HG03175 (cell line): ENCODE measurements at regions not wholly inside any gene's neighbourhood (a gene's known extent, or its start where the extent isn't known, plus 50 kb on each side); places are given as distances from the start of the nearest gene placed in this dataset.

Experiments
- ATAC-seq: cut with Tn5 transposase; IDR thresholded peaks from one replicate; pipeline ENCODE4 v1.9.1; 2021; ENCODE audit warnings: mild to moderate bottlenecking, moderate library complexity; ENCODE audit not compliant: unreplicated experiment

- no peak for ATAC-seq
Observed at GRCh38 chr15:35596285-35596684, 50.3 kb upstream of the DPH6 start.

- ATAC-seq = no peak
Observed at GRCh38 chr15:35602836-35603235, 56.9 kb upstream of the DPH6 start.

- no peak for ATAC-seq
Observed at GRCh38 chr15:35603301-35603700, 57.3 kb upstream of the DPH6 start.

GRCh38 chr15:35603856-35604255 lies 57.9 kb upstream of the DPH6 start:
- ATAC-seq = no peak

- ATAC-seq = no peak
Observed at GRCh38 chr15:35605764-35606449, 59.9 kb upstream of the DPH6 start.

- no peak for ATAC-seq
Observed at GRCh38 chr15:35606450-35606779, 60.5 kb upstream of the DPH6 start.

GRCh38 chr15:35616498-35617271 lies 70.7 kb upstream of the DPH6 start:
- peak; percentile 57 for ATAC-seq

GRCh38 chr15:35618260-35619188 lies 72.6 kb upstream of the DPH6 start:
- ATAC-seq = no peak

GRCh38 chr15:35622641-35623340 lies 76.8 kb upstream of the DPH6 start:
- no peak for ATAC-seq

GRCh38 chr15:35624881-35625280 lies 78.9 kb upstream of the DPH6 start:
- no peak for ATAC-seq

- no peak for ATAC-seq
Observed at GRCh38 chr15:35626571-35627318, 80.8 kb upstream of the DPH6 start.

GRCh38 chr15:35627696-35628095 lies 81.7 kb upstream of the DPH6 start:
- ATAC-seq = no peak

GRCh38 chr15:35629766-35630165 lies 83.8 kb upstream of the DPH6 start:
- ATAC-seq = no peak

- no peak for ATAC-seq
Observed at GRCh38 chr15:35630532-35630931, 84.6 kb upstream of the DPH6 start.

- ATAC-seq = no peak
Observed at GRCh38 chr15:35630985-35631384, 85.0 kb upstream of the DPH6 start.

GRCh38 chr15:35633677-35634076 lies 87.7 kb upstream of the DPH6 start:
- no peak for ATAC-seq

- no peak for ATAC-seq
Observed at GRCh38 chr15:35646790-35647189, 100.8 kb upstream of the DPH6 start.

GRCh38 chr15:35647303-35647702 lies 101.3 kb upstream of the DPH6 start:
- ATAC-seq = no peak

- ATAC-seq = no peak
Observed at GRCh38 chr15:35648941-35649340, 103.0 kb upstream of the DPH6 start.

- no peak for ATAC-seq
Observed at GRCh38 chr15:35649575-35649974, 103.6 kb upstream of the DPH6 start.
